ENCODE measurements at regions not wholly inside any gene's neighbourhood (a gene's known extent, or its start where the extent isn't known, plus 50 kb on each side); places are given as distances from the start of the nearest gene placed in this dataset.

- Histone ChIP-seq H3K27me3 (ENCODE audit: insufficient read depth, low read length) (no peaks in the 10 kb centered on the region), H3K79me1 (ENCODE audit: insufficient read depth, low read depth, low read length, poor library complexity, severe bottlenecking) (no peaks in the 10 kb centered on the region), H3K56ac (ENCODE audit: insufficient read length, low read depth, low read length) (no peak overlapping the region), H3K4me1 (ENCODE audit: insufficient read depth, low read length) (no peaks in the 10 kb centered on the region), H3K27ac (ENCODE audit: insufficient read length, low read depth, low read length) (no peak overlapping the region), H3K18ac (ENCODE audit: insufficient read length, low read depth, low read length) (no peak overlapping the region), H2BK12ac (ENCODE audit: insufficient read length, low read depth, low read length) (no peak overlapping the region), H2BK5ac (ENCODE audit: insufficient read length, low read length) (no peak overlapping the region), H2AK5ac (ENCODE audit: insufficient read length, low read length) (no peak overlapping the region), H4K5ac (ENCODE audit: insufficient read length, low read depth, low read length) (no peak overlapping the region), H2BK15ac (ENCODE audit: low read depth, low read length) (no peak overlapping the region), H3K4me2 (ENCODE audit: insufficient read depth, insufficient read length, low read length) (no peak overlapping the region), H2AFZ (ENCODE audit: low read length) (no peak overlapping the region), H4K91ac (ENCODE audit: insufficient read length, low read depth, low read length) (no peak overlapping the region), H3K9ac (ENCODE audit: extremely low read depth, insufficient read length, low read length) (no peak overlapping the region), H3K23me2 (ENCODE audit: insufficient read length, low read depth, low read length, poor library complexity, severe bottlenecking) (no peaks in the 10 kb centered on the region), H3K9me3 (ENCODE audit: control insufficient read depth, low read depth, low read length) (no peaks in the 10 kb centered on the region), H3K14ac (ENCODE audit: insufficient read depth, low read length) (no peak overlapping the region), H3K4ac (ENCODE audit: low read depth, low read length) (no peak overlapping the region), H4K20me1 (ENCODE audit: control insufficient read depth, insufficient read depth, insufficient read length) (no peaks in the 10 kb centered on the region), H2BK20ac (ENCODE audit: low read depth, low read length, poor library complexity, severe bottlenecking) (no peak overlapping the region), H3K79me2 (ENCODE audit: insufficient read depth, low read length) (no peaks in the 10 kb centered on the region), H3T11ph (ENCODE audit: low read length) (no peak overlapping the region), H3K23ac (ENCODE audit: insufficient read length, low read depth, low read length) (no peak overlapping the region), H2BK120ac (ENCODE audit: low read depth, low read length, poor library complexity, severe bottlenecking) (no peak overlapping the region), H4K8ac (replicated peaks; ENCODE audit: insufficient read length, low read depth, low read length) (no peak overlapping the region)
- peaks cover 5 to 9% of the 10 kb centered on the region in 2 experiments; a peak in 2 of 4 replicates for H3K4me1 Mint-ChIP-seq
- peaks cover 0 to 8% (median 0%) of the 10 kb centered on the region in 3 experiments; a peak in 2 of 7 replicates for H3K36me3 Mint-ChIP-seq (ENCODE audit: insufficient read depth in 1 of 3, low read depth in 3 of 3)
- TF ChIP-seq CTCF (conservative IDR thresholded peaks at IDR 0.05), result no peak
- no CpG with 5 or more reads among the region's 8 CpGs for WGBS (ENCODE audit: extremely low coverage, insufficient read length, low lambda C conversion rate)
- no peak overlapping the region for H3K27ac Mint-ChIP-seq
- no peaks in the 10 kb centered on the region; the same call in 1 of the 2 replicates for H3K27me3 Mint-ChIP-seq (ENCODE audit: low read depth)
- DNase-seq, result no peak
- H3K9me3 Mint-ChIP-seq, result peaks cover 3 to 5% of the 10 kb centered on the region in 2 experiments; a peak in 4 of 5 replicates
- H3K4me3 Mint-ChIP-seq, result no peak overlapping the region
These were observed 338.6 kb downstream of the PCNX1 start for GRCh38 chr14:71245659-71246361.
